HG03457 (cell line): ENCODE measurements at regions not wholly inside any gene's neighbourhood (a gene's known extent, or its start where the extent isn't known, plus 50 kb on each side); places are given as distances from the start of the nearest gene placed in this dataset.
"Not testable (repeated sequence)": the region's sequence is repeated elsewhere in the genome, so short reads cannot be mapped to it uniquely, and the experiment has no call there.

Source experiments
- ATAC-seq: cut with Tn5 transposase; IDR thresholded peaks from one replicate; pipeline ENCODE4 v1.9.1; 2021; ENCODE audit warnings: moderate number of reproducible peaks; ENCODE audit not compliant: unreplicated experiment

GRCh38 chr1:194640322-194640721 is 1453.9 kb upstream of the B3GALT2 start:
- no peak for ATAC-seq

DNA sequence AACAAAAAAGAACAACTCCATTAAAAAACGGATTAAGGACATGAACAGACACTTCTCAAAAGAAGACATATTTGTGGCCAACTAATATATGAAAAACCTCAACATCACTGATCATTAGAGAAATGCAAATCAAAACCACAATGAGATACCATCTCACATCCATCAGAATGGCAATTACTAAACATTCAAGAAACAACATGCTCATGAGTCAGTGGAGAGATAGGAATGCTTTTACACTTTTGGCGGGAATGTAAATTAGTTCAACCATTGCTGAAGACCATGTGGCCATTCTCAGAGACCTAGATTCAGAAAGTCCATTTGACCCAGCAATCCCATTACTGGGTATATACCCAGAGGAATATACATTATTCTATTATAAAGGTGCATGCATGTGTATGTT is 1442.6 kb upstream of the B3GALT2 start:
- no peak for ATAC-seq

- ATAC-seq = no peak
These were observed 1438.4 kb upstream of the B3GALT2 start for GRCh38 chr1:194624833-194625232.

DNA sequence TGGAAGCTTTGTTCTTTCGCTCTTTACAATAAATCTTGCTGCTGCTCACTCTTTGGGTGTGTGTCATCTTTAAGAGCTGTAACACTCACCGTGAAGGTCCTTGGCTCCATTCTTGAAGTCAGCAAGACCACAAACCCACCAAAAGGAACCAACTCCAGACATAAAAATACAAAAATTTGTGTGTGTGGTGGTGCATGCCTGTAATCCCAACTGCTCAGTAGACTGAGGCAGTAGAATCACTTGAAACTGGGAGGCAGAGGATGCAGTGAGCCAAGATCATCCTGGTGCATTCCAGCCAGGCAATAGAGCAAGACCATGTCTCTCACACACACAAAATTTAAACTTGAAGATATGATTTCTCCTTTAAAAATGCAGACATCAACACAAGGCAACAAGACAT is 1431.7 kb upstream of the B3GALT2 start:
- no peak for ATAC-seq

- not testable (repeated sequence) for ATAC-seq
These were observed 1430.9 kb upstream of the B3GALT2 start for GRCh38 chr1:194617272-194617671.

DNA sequence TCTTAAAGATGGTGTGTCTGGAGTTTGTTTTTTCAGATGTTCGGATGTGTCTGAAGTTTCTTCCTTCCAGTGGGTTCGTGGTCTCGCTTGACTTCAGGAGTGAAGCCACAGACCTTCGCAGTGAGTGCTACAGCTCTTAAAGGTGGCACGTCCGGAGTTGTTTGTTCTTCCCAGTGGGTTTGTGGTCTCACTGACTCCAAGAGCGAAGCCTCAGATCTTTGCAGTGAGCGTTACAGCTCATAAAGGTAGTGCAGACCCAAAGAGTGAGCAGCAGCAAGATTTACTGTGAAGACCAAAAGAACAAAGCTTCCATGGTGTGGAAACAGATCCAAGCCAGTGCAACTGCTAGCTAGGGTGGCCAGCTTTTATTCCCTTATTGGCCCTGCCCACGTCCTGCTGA is 1430.4 kb upstream of the B3GALT2 start:
- no peak for ATAC-seq

DNA sequence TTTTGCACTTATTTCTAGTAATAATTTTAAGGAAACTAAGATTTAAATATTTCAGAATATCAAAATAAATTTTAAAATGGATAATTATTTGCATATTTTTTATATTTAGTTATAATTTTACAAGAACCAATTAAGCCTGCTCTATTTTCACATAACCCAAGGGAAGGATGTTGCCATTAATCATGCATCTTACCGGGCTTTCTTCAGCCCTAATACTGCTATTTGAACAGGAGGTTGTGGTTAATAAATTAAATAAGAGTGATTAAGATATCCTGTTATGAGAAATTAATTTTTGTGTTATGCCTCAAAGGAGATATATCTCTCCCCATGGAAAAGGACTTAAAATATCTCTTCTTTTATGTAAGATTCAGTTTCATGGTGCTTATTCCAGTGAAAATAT is 1415.8 kb upstream of the B3GALT2 start:
- no peak for ATAC-seq

DNA sequence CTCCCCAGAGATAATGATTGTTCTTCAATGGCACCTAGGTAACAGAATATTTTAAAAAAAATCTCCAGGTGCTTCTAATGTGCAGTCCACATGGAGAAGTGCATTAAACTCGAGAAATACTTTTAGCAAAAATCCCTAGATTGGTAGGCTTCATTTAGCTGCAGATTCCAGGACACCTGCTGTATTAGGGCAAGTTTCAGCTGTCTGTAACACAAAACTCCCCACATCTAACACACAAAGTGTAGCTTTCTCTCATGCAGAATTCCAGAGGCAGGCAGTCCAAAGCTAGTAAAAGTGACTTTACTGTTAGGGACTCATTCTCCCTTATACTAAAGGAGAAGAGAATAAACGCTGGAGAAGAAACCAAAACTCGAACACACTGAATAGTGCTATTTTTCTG is 1414.3 kb upstream of the B3GALT2 start:
- ATAC-seq = no peak

GRCh38 chr1:194598098-194598497 is 1411.7 kb upstream of the B3GALT2 start:
- no peak for ATAC-seq

DNA sequence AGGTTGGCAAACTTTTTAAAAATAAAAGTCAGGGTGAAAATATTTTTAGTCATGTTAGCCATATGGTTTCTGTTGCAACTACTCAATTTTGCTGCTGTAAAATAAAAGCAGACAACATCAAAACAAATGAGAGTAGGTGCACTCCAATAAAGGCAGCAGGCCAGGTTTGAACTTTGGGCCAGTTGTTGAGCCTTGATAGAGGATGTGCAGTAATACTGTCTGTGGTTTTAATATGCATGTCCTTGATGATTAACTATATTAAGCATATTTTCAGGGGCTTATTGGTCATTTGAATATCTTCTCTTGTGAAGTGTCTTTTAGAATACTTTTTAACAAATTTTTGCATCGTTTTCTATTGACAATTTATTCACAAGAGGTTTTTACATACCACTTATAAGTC is 1399.9 kb upstream of the B3GALT2 start:
- ATAC-seq = no peak

- ATAC-seq = no peak
These were observed 1397.6 kb upstream of the B3GALT2 start for GRCh38 chr1:194584052-194584451.

- no peak for ATAC-seq
These were observed 1384.1 kb upstream of the B3GALT2 start for GRCh38 chr1:194570476-194570875.

DNA sequence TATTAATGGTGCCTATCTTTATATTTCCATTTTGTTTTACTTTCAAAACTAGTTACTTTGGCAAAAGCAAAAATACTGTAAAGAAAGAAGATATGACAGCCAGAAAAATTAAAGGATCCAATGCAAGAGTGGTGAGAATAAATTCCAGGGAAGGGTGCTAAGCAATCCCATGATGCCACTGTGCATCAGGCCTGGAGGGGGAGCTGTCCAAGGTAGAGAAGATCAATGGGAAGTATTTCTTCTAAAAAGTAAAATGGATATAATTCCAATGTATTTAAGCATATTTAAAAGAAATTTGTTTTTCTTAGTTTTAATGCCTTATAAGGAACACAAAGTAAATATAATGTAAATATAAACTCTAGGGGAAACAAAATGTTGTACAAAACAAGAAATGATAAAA is 1382.2 kb upstream of the B3GALT2 start:
- no peak for ATAC-seq

GRCh38 chr1:194548071-194548470 is 1361.7 kb upstream of the B3GALT2 start:
- no peak for ATAC-seq

DNA sequence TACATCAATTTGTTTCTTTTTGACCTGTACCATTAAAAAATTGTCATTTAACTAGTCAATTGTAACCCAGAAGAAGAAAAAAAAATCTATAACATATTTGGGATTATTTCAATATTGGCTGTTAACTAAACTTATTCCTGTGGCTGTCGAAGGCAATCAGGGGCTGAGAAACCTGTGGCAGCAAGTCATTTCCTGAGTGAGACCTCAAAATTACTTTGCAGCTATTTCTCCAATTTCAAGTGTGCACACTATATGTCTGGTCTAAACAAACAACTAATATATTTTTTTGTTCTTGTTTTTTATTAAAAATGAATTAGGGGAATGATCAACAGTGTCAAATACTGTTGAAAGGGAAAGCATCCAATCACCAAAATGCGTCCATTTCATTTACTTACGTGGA is 1357.6 kb upstream of the B3GALT2 start:
- ATAC-seq = no peak

GRCh38 chr1:194538453-194538852 is 1352.0 kb upstream of the B3GALT2 start:
- ATAC-seq = no peak

- ATAC-seq = no peak
These were observed 1351.1 kb upstream of the B3GALT2 start for GRCh38 chr1:194537521-194537920.

DNA sequence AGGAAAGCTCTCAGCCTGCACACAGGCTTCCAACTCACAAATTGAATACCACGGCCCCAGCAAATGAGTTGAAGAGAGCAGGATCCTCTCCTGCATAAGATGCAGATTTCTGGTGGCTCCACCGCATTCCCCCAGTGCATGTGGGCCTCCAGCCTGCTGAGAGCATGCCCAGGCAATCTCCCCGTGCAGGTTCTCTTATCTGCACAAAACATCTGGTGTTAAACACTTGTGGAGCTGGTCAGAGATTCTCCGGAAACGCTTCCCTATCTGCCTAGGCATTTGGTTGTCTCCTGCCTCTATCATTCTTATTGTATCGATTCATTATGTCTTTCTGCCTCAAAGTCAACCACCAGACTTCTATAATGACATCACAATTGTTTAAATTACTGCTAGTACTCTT is 1349.0 kb upstream of the B3GALT2 start:
- ATAC-seq = no peak

DNA sequence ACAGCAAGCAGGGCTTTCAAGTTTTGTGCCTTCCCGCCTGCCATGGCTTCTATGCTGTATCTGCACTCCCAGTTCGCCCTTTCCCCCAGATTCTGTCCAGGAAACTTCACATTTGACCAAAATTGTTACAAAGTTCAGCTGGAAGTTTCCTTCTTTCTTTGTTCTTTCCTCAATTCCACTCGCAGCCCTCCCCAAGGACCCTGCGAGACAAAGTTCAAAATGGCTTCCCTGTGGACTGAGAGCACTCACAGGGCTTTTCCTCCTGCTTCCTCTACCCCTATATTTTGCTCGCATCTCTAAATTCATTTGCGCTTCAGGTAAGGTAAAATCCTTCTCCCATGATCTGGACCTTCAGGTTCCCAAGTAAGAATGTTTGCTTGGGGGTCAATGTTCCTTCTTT is 1348.4 kb upstream of the B3GALT2 start:
- no peak for ATAC-seq

GRCh38 chr1:194533641-194534040 is 1347.2 kb upstream of the B3GALT2 start:
- ATAC-seq = no peak

DNA sequence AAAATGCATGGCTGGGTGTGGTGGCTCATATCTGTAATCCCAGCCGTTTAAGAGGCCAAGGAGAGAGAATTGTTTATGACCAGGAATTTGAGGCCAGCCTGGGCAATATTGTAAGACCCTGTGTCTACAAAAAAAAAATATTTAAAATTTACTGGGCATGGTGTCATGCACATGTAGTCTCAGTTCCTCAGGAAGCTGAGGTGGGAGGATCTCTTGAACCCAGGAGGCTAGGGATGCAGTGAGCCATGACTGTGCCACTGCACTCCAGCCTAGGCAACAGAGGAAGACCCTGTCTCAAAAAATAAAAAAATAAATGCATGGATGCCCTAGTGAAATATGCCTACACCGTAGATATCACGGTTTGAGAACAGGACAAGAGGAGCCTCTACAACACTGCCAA is 1331.2 kb upstream of the B3GALT2 start:
- no peak for ATAC-seq

- no peak for ATAC-seq
These were observed 1329.5 kb upstream of the B3GALT2 start for GRCh38 chr1:194515916-194516315.

- no peak for ATAC-seq
These were observed 1326.5 kb upstream of the B3GALT2 start for GRCh38 chr1:194512957-194513356.

- ATAC-seq = no peak
These were observed 1325.9 kb upstream of the B3GALT2 start for GRCh38 chr1:194512345-194512744.
